Left ventricle myocardium inferior (tissue), 1 donor: ENCODE measurements at regions not wholly inside any gene's neighbourhood (a gene's known extent, or its start where the extent isn't known, plus 50 kb on each side); places are given as distances from the start of the nearest gene placed in this dataset.
A peak's percentile ranks its signal among the peaks of the same experiment; 100 is the strongest.

Experiments used
- DNase-seq: peaks from one replicate; pipeline ENCODE4 v3.0.0-alpha.2; 2020
- H3K27ac ChIP-seq: fragments of 200-600 bp; replicated peaks from 2 replicates; pipeline ENCODE4 v1.8.0; 2021
- H3K27me3 ChIP-seq: fragments of 200-600 bp; 2 replicates; pipeline ENCODE4 v1.8.0; 2021; ENCODE audit warnings: low read depth
- H3K36me3 ChIP-seq: fragments of 200-600 bp; 2 replicates; pipeline ENCODE4 v1.8.0; 2021
- H3K4me1 ChIP-seq: fragments of 200-600 bp; 2 replicates; pipeline ENCODE4 v1.8.0; 2021
- H3K4me3 ChIP-seq: fragments of 200-600 bp; 2 replicates; pipeline ENCODE4 v1.8.0; 2021; ENCODE audit warnings: mild to moderate bottlenecking, moderate library complexity
- H3K9me3 ChIP-seq: fragments of 200-600 bp; replicated peaks from 2 replicates; pipeline ENCODE4 v1.8.0; 2021
- intact Hi-C: fragments of 100-400 bp; cut with micrococcal nuclease; formaldehyde crosslinking; loops from one replicate; pipeline ENCODE4 v1.11.0; 2022
- TF ChIP-seq, protein P1 (sequence below): fragments of 200-600 bp; IDR thresholded peaks from 2 replicates; pipeline ENCODE4 v1.8.0; 2021; ENCODE audit warnings: antibody characterized with exemption, mild to moderate bottlenecking, borderline replicate concordance
- donor health status: DM: no; HTN: yes; CAD: no; lungs with severe emphysema.

DNA sequence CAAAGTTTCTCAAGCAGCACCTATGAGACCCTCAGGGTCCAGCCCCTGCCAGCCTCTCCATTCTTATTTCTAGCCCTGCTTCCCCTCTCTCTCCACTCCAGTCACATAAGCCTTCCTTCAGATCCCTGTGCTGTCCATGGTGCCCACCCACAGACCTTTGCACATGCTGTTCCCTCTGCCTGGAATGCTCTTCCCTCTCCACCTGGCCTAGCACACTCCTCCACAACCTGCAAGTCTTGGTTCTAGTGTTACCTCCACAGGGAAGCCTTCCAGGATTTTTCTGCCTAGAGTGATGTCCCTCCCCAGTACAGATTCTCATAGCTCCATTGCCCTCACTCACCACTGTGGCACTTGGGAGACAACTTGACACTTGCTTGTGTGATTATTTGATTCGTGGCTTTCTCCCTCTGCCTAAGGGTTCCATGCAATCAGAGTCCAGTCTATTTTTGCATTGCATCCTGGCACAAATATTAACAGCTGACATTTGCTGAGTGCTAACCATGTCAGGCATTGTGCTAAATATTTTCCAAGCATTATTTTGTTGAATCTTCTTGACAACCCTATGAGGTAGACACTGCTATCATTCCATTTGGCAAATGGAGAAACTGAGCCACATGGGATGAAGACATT is 127.3 kb downstream of the SYF2 start:
- peaks cover 8% of the 10 kb centered on the region for H3K4me1 ChIP-seq
- peak overlapping the region; percentile 51 for H3K27ac ChIP-seq
- H3K27me3 ChIP-seq = peaks cover 27% of the 10 kb centered on the region
- DNase-seq = no peak
- no peak overlapping the region for H3K4me3 ChIP-seq
- TF ChIP-seq, protein P1, sequence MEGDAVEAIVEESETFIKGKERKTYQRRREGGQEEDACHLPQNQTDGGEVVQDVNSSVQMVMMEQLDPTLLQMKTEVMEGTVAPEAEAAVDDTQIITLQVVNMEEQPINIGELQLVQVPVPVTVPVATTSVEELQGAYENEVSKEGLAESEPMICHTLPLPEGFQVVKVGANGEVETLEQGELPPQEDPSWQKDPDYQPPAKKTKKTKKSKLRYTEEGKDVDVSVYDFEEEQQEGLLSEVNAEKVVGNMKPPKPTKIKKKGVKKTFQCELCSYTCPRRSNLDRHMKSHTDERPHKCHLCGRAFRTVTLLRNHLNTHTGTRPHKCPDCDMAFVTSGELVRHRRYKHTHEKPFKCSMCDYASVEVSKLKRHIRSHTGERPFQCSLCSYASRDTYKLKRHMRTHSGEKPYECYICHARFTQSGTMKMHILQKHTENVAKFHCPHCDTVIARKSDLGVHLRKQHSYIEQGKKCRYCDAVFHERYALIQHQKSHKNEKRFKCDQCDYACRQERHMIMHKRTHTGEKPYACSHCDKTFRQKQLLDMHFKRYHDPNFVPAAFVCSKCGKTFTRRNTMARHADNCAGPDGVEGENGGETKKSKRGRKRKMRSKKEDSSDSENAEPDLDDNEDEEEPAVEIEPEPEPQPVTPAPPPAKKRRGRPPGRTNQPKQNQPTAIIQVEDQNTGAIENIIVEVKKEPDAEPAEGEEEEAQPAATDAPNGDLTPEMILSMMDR = no peak
- intact Hi-C loops = no loop called here
- H3K36me3 ChIP-seq = no peaks in the 10 kb centered on the region
- peaks cover 11% of the 10 kb centered on the region for H3K9me3 ChIP-seq

DNA sequence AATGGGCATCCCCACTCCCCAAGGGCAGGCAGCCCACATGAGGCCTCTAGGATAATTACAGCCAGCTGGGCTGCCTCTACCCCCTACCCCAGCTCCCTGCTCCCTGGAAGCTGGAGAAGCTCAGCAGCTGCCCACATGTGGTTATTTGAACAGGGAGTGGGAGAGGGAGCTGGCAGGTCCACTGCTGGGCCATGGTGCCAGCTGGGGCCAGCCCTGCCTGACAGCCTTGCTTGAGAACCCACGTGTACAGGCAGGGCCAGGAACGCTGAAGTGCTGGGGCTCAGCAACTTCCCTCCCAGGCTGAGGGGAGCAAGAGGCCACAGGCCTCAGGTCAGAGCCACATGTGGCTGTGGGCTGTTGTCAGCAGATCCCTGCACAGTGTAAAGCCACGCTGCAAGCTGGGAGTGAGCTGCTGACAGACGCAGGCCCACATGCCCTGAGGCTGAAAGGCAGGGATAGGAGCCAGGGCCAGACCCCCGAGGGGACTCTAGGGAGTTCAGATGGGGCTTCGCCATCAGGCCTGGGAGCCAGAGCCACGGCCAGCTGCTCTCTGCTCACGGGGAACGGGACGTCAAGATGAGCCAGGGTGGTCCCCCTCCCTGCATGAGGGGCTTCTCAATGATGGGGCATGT is 129.0 kb downstream of the SYF2 start:
- DNase-seq = no peak
- Histone ChIP-seq H3K4me3 (no peak overlapping the region), H3K36me3 (no peaks in the 10 kb centered on the region), H3K4me1 (peaks cover 8% of the 10 kb centered on the region), H3K27ac (peak overlapping the region; percentile 22), H3K9me3 (no peaks in the 10 kb centered on the region), H3K27me3 (peaks cover 33% of the 10 kb centered on the region)
- intact Hi-C loops = no loop called here
- TF ChIP-seq, protein P1 = no peak

GRCh38 chr1:25100151-25100833 is 132.0 kb downstream of the SYF2 start:
- peaks cover 40% of the 10 kb centered on the region for H3K27me3 ChIP-seq
- no peaks in the 10 kb centered on the region for H3K36me3 ChIP-seq
- no peak for DNase-seq
- H3K9me3 ChIP-seq = no peaks in the 10 kb centered on the region
- intact Hi-C loops = no loop called here
- TF ChIP-seq, protein P1 = no peak
- no peak overlapping the region for H3K4me3 ChIP-seq
- no peak overlapping the region for H3K27ac ChIP-seq
- peaks cover 8% of the 10 kb centered on the region for H3K4me1 ChIP-seq

- no peak for DNase-seq
- Histone ChIP-seq H3K27me3 (peaks cover 46% of the 10 kb centered on the region), H3K27ac (no peak overlapping the region)
Observed at GRCh38 chr1:25099343-25099951, 132.9 kb downstream of the SYF2 start.

GRCh38 chr1:25098717-25099116 is 133.6 kb downstream of the SYF2 start:
- Histone ChIP-seq H3K27me3 (peaks cover 52% of the 10 kb centered on the region), H3K4me3 (no peak overlapping the region), H3K9me3 (peaks cover 7% of the 10 kb centered on the region), H3K36me3 (no peaks in the 10 kb centered on the region), H3K27ac (no peak overlapping the region), H3K4me1 (no peaks in the 10 kb centered on the region)
- no peak for DNase-seq
- TF ChIP-seq, protein P1 = no peak
- intact Hi-C loops = no loop called here

More at GRCh38 chr1:25099343-25099951, 132.9 kb downstream of the SYF2 start:
- H3K4me1 ChIP-seq = peaks cover 2% of the 10 kb centered on the region
- peaks cover under 1% of the 10 kb centered on the region for H3K9me3 ChIP-seq
- H3K4me3 ChIP-seq = no peak overlapping the region
- intact Hi-C loops = no loop called here
- TF ChIP-seq, protein P1 = no peak
- no peaks in the 10 kb centered on the region for H3K36me3 ChIP-seq
